HCT116 (cell line): ENCODE measurements at regions not wholly inside any gene's neighbourhood (a gene's known extent, or its start where the extent isn't known, plus 50 kb on each side); places are given as distances from the start of the nearest gene placed in this dataset.

Experiments used
- ATF3 ChIP-seq: IDR thresholded peaks from 2 replicates; pipeline ENCODE4 v1.6.1; 2012
- CEBPB ChIP-seq: IDR thresholded peaks from 2 replicates; pipeline ENCODE4 v1.6.1; 2012; ENCODE audit warnings: low read depth
- EZH2 ChIP-seq: fragments of 200-600 bp; sonication (generic); IDR thresholded peaks from 2 replicates; pipeline ENCODE4 v1.6.1; 2017; ENCODE audit warnings: antibody characterized with exemption, mixed run types
- EZH2phosphoT487 ChIP-seq: fragments of 200-600 bp; IDR thresholded peaks from 2 replicates; pipeline ENCODE4 v1.6.1; 2018; ENCODE audit warnings: antibody characterized with exemption, borderline replicate concordance
- JUND ChIP-seq: IDR thresholded peaks from 2 replicates; pipeline ENCODE4 v1.6.1; 2012
- POLR2A ChIP-seq: IDR thresholded peaks from 2 replicates; pipeline ENCODE4 v1.7.0; 2011; ENCODE audit warnings: borderline replicate concordance; ENCODE audit not compliant: insufficient read depth, insufficient read length; ENCODE audit errors: extremely low read depth
- RAD21 ChIP-seq: IDR thresholded peaks from 2 replicates; pipeline ENCODE4 v1.6.1; 2012; ENCODE audit warnings: low read depth, mild to moderate bottlenecking
- REST ChIP-seq: IDR thresholded peaks from 2 replicates; pipeline ENCODE4 v1.6.1; 2012; ENCODE audit warnings: low read depth
- SIN3A ChIP-seq: IDR thresholded peaks from 2 replicates; pipeline ENCODE4 v1.6.1; 2012; ENCODE audit warnings: low read depth
- SRF ChIP-seq: IDR thresholded peaks from 2 replicates; pipeline ENCODE4 v1.6.1; 2012; ENCODE audit warnings: low read depth
- ZFX ChIP-seq: fragments of 450-650 bp; IDR thresholded peaks from 2 replicates; pipeline ENCODE4 v1.6.1; 2017
- ZNF274 ChIP-seq: fragments of 200-500 bp; sonication (Bioruptor generic); IDR thresholded peaks from 2 replicates; pipeline ENCODE4 v1.6.1; 2014; ENCODE audit warnings: mild to moderate bottlenecking, low read depth, low read length, inconsistent platforms
- TF ChIP-seq, protein P1 (sequence below), 3 experiments: fragments of 200-600 bp in 1 of 3; sonication (generic) in 1 of 3; IDR thresholded peaks in 2 of 3; conservative IDR thresholded peaks in 1 of 3; 2 replicates each; pipeline ENCODE4 v1.5.1; 2012 to 2017; ENCODE audit warnings: low read depth in 2 of 3, low read length in 2 of 3, antibody characterized with exemption in 1 of 3, borderline replicate concordance in 1 of 3, control low read depth in 1 of 3, mild to moderate bottlenecking in 1 of 3, mixed read lengths in 1 of 3, mixed run types in 1 of 3, moderate library complexity in 1 of 3; ENCODE audit not compliant: insufficient read depth in 1 of 3

DNA sequence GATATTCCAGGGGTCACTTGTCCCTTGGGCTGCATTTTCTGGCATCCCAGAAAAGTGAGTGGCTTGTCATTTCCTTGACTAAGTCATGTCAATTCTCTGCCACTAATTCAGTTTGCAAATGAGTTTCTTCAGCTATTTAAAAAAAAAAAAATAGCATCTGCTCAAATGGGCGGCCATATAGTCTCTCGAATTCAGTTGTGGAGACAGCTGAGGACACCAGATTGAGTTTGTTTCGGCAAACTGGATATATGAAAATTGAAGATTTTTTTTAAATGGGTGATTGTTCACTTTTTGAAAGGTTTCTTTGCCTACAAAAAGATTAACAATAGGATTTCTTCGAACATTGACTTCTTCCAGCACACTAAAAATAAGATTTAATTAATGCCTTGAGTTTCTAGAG, 96.3 kb upstream of the TIAM2 start:
- TF ChIP-seq, protein P1, sequence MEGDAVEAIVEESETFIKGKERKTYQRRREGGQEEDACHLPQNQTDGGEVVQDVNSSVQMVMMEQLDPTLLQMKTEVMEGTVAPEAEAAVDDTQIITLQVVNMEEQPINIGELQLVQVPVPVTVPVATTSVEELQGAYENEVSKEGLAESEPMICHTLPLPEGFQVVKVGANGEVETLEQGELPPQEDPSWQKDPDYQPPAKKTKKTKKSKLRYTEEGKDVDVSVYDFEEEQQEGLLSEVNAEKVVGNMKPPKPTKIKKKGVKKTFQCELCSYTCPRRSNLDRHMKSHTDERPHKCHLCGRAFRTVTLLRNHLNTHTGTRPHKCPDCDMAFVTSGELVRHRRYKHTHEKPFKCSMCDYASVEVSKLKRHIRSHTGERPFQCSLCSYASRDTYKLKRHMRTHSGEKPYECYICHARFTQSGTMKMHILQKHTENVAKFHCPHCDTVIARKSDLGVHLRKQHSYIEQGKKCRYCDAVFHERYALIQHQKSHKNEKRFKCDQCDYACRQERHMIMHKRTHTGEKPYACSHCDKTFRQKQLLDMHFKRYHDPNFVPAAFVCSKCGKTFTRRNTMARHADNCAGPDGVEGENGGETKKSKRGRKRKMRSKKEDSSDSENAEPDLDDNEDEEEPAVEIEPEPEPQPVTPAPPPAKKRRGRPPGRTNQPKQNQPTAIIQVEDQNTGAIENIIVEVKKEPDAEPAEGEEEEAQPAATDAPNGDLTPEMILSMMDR (IDR thresholded peaks at IDR 0.05 in 2 of 3, conservative IDR thresholded peaks at IDR 0.05 in 1 of 3; ENCODE audit: borderline replicate concordance in 1 of 3, insufficient read depth in 1 of 3, low read depth in 2 of 3, low read length in 2 of 3) = no peak
- TF ChIP-seq JUND = no peak
- no peak for TF ChIP-seq POLR2A
- TF ChIP-seq ZNF274 = no peak
- TF ChIP-seq CEBPB = no peak
- no peak for TF ChIP-seq RAD21
- TF ChIP-seq ZFX = no peak
- TF ChIP-seq EZH2phosphoT487 = no peak
- no peak for TF ChIP-seq SIN3A
- no peak for TF ChIP-seq ATF3
- no peak for TF ChIP-seq EZH2
- TF ChIP-seq SRF = no peak
- no peak for TF ChIP-seq REST
